K562 (cell line): ENCODE measurements at regions not wholly inside any gene's neighbourhood (a gene's known extent, or its start where the extent isn't known, plus 50 kb on each side); places are given as distances from the start of the nearest gene placed in this dataset.

Source experiments
- ATAC-seq: fragments of 200-7000 bp; cut with Tn5 transposase; 3 replicates; pipeline ENCODE4 v1.9.1; 2020; ENCODE audit warnings: moderate library complexity
- BruUV-seq: library from RNA; stranded (reverse); fragments of 400-500 nt; replicated peaks from 2 replicates; lab custom pipeline; 2021; lab: Mats Ljungman, UMichigan
- CTCF ChIA-PET: fragments of 300-600 bp; formaldehyde crosslinking; extraction: SDS; loops from one replicate; lab custom pipeline; 2021; ENCODE audit warnings: low intra/inter-chr PET ratio; lab: Yijun Ruan, JAX
- POLR2A ChIA-PET: fragments of 300-600, 350-650 bp; sonication (Branson Sonifier 250); formaldehyde crosslinking; extraction: SDS; loops from one replicate; lab custom pipeline; 2021; ENCODE audit warnings: antibody characterized with exemption, inconsistent platforms; lab: Yijun Ruan, JAX
- DNase-seq, 4 experiments: peaks; one replicate each; pipeline versions ENCODE4 v3.0.0 to v3.0.0-alpha.2; 2011 to 2018; ENCODE audit warnings: low spot score in 3 of 4, mixed read lengths in 3 of 4; ENCODE audit errors: extremely low read depth in 1 of 4
- FAIRE-seq: peaks from 2 replicates; lab custom pipeline; 2011; peaks lifted over from hg19 to GRCh38; lab: Jason Lieb, UNC
- H2AFZ ChIP-seq: 2 replicates; pipeline ENCODE4 v1.6.0; 2011; ENCODE audit warnings: low read depth, low read length, control low read depth, inconsistent platforms
- H3K27ac ChIP-seq: fragments of 200-600 bp; 3 replicates; pipeline ENCODE4 v1.8.0; 2011; ENCODE audit warnings: low read depth, mild to moderate bottlenecking, control low read depth, inconsistent platforms, low read length, moderate library complexity, mixed read lengths; ENCODE audit errors: extremely low read depth
- H3K27me3 ChIP-seq, 2 experiments: fragments of 300-600 bp in 1 of 2; 2 replicates in 1 of 2; 3 replicates in 1 of 2; pipeline versions ENCODE4 v1.6.0 to v1.8.0; 2011; ENCODE audit warnings: inconsistent platforms in 2 of 2, low read length in 2 of 2, mild to moderate bottlenecking in 1 of 2, mixed read lengths in 1 of 2, moderate library complexity in 1 of 2; ENCODE audit not compliant: control insufficient read depth in 2 of 2, insufficient read depth in 2 of 2
- H3K36me3 ChIP-seq: fragments of 300-600 bp; 3 replicates; pipeline ENCODE4 v1.8.0; 2011; ENCODE audit warnings: mild to moderate bottlenecking, low read length, inconsistent platforms; ENCODE audit not compliant: control insufficient read depth, insufficient read depth
- H3K4me1 ChIP-seq, 2 experiments: fragments of 200-600 bp in 1 of 2; replicated peaks in 1 of 2; 2 replicates in 1 of 2; 3 replicates in 1 of 2; pipeline versions ENCODE4 v1.5.1 to v1.8.0; 2011; ENCODE audit warnings: inconsistent platforms in 2 of 2, low read length in 2 of 2, mild to moderate bottlenecking in 1 of 2, mixed read lengths in 1 of 2, moderate library complexity in 1 of 2; ENCODE audit not compliant: control insufficient read depth in 2 of 2, insufficient read depth in 2 of 2
- H3K4me2 ChIP-seq: 2 replicates; pipeline ENCODE4 v1.6.1; 2011; ENCODE audit warnings: low read length, control low read depth, inconsistent platforms, mixed read lengths; ENCODE audit not compliant: insufficient read depth
- H3K4me3 ChIP-seq: fragments of 200-600 bp; sonication (generic), shearing (Covaris generic); 2 replicates; pipeline ENCODE4 v1.5.1; 2016; ENCODE audit warnings: control low read depth, inconsistent platforms
- H3K79me2 ChIP-seq: fragments of 200-600 bp; 3 replicates; pipeline ENCODE4 v1.8.0; 2011; ENCODE audit warnings: low read length, inconsistent platforms; ENCODE audit not compliant: control insufficient read depth, insufficient read depth
- H3K9ac ChIP-seq, 2 experiments: 2 replicates each; pipeline versions ENCODE4 v1.6.0 to v1.6.1; 2011; ENCODE audit warnings: low read depth in 2 of 2, low read length in 2 of 2, control low read depth in 1 of 2, inconsistent platforms in 1 of 2, mild to moderate bottlenecking in 1 of 2, mixed read lengths in 1 of 2; ENCODE audit not compliant: insufficient read depth in 1 of 2
- H3K9me1 ChIP-seq: one replicate; pipeline ENCODE4 v1.6.0; 2011; ENCODE audit warnings: inconsistent platforms, mild to moderate bottlenecking, low read length, moderate library complexity; ENCODE audit not compliant: control insufficient read depth, insufficient read depth
- H3K9me3 ChIP-seq: replicated peaks from 2 replicates; pipeline ENCODE4 v1.5.1; 2011; ENCODE audit warnings: low read depth, low read length, inconsistent platforms; ENCODE audit not compliant: control insufficient read depth, insufficient read depth
- H4K20me1 ChIP-seq: replicated peaks from 2 replicates; pipeline ENCODE4 v1.6.1; 2011; ENCODE audit warnings: low read length, inconsistent platforms, mixed read lengths; ENCODE audit not compliant: control insufficient read depth, insufficient read depth
- GTF2E2 ChIP-seq: fragments of 200-800 bp; sonication (Bioruptor generic); IDR thresholded peaks from 2 replicates; pipeline ENCODE4 v1.6.1; 2016; ENCODE audit warnings: missing genetic modification characterization, missing compliant biosample characterization
- PCBP2 ChIP-seq: fragments of 200-400 bp; formaldehyde crosslinking; IDR thresholded peaks from 2 replicates; pipeline ENCODE4 v1.6.1; 2018; ENCODE audit warnings: low read length, low read depth, mild to moderate bottlenecking, moderate library complexity; ENCODE audit not compliant: poor library complexity, severe bottlenecking
- PPARD ChIP-seq: fragments of 250-450 bp; sonication (Bioruptor Pico); IDR thresholded peaks from 2 replicates; pipeline ENCODE4 v1.8.0; 2022; ENCODE audit warnings: inconsistent platforms, mild to moderate bottlenecking, moderate library complexity
- SMARCB1 ChIP-seq: IDR thresholded peaks from 2 replicates; pipeline ENCODE4 v1.6.1; 2011; ENCODE audit warnings: improper control_type of control experiment, low read depth; ENCODE audit not compliant: insufficient read length
- ZNF586 ChIP-seq: fragments of 450-650 bp; formaldehyde crosslinking; conservative IDR thresholded peaks from 2 replicates; pipeline ENCODE4 v1.4.0; 2020; ENCODE audit warnings: mild to moderate bottlenecking, moderate library complexity
- ZNF77 ChIP-seq: fragments of 250-450 bp; sonication (Bioruptor Pico); IDR thresholded peaks from 2 replicates; pipeline ENCODE4 v1.5.0; 2020
- WGBS: fragments of 100-300 bp; shearing (Covaris generic); methylation state at CpG from one replicate; pipeline ENCODE4 v1.1.6; 2016; ENCODE audit warnings: low coverage, mixed read lengths; ENCODE audit not compliant: insufficient coverage; ENCODE audit errors: missing lambda C conversion rate; 5-methylcytosine and 5-hydroxymethylcytosine counted together
- in situ Hi-C: fragments of 300-500 bp; cut with MboI; formaldehyde crosslinking; loops from 4 replicates; pipeline ENCODE4 v1.15.0; 2018; ENCODE audit warnings: inconsistent platforms, mixed read lengths
- intact Hi-C: fragments of 100-400 bp; cut with micrococcal nuclease; formaldehyde crosslinking; loops from 2 replicates; pipeline ENCODE4 v1.14.2; 2022
- TF ChIP-seq, protein P1 (sequence below): sonication (generic); formaldehyde crosslinking; IDR thresholded peaks from 2 replicates; pipeline ENCODE4 v1.8.0; 2022; ENCODE audit warnings: mild to moderate bottlenecking, missing genetic modification reagents
- TF ChIP-seq, protein P2 (sequence below), 2 experiments: fragments of 450-650 bp; formaldehyde crosslinking in 1 of 2; IDR thresholded peaks; 2 replicates each; pipeline versions ENCODE4 v1.4.0 to v1.6.1; 2014 to 2020; ENCODE audit warnings: mild to moderate bottlenecking in 2 of 2, borderline replicate concordance in 1 of 2, low read depth in 1 of 2

DNA sequence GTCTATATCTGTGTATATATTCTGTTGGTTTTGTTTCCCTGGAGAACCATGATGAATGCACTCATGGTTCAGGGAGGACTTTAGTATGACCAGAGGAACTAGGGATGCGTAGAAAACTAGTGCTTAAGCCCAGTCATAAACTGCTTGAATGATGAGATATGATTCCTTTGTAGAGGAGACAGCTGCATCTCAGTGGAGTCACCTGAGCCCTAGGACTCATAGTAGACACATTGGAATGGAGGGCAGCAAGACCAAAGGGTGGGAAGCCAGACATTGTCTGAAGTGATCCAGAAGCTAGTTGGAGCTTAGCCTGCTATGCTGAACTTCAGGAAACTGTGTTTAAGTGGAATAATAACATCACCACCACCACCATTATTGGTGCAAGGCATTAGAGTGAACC is 89.5 kb upstream of the SPATA13 start:
- no peaks in the 10 kb centered on the region for H3K79me2 ChIP-seq
- DNase-seq: no peak
- no TSS peak for BruUV-seq
- no peaks in the 10 kb centered on the region for H3K4me1 ChIP-seq
- no peak overlapping the region for H3K9ac ChIP-seq
- FAIRE-seq: no peak
- no peaks in the 10 kb centered on the region for H3K9me3 ChIP-seq
- no peaks in the 10 kb centered on the region; a peak in 2 of 5 replicates for H3K27me3 ChIP-seq
- WGBS: 0% methylated on average over 1 of the region's 1 CpG
- no peaks in the 10 kb centered on the region for H3K9me1 ChIP-seq
- no peak overlapping the region for H3K27ac ChIP-seq
- POLR2A ChIA-PET: no interaction called here
- H3K36me3 ChIP-seq: no peaks in the 10 kb centered on the region
- in situ Hi-C loops (no loop called here), intact Hi-C loops (no loop called here)
- ATAC-seq: no peak
- no peak overlapping the region for H3K4me2 ChIP-seq
- no peak overlapping the region for H3K4me3 ChIP-seq
- no peaks in the 10 kb centered on the region for H4K20me1 ChIP-seq
- CTCF ChIA-PET: no interaction called here
- H2AFZ ChIP-seq: no peak overlapping the region
- TF ChIP-seq PPARD (CRISPR knock-in tag) (no peak), ZNF586 (CRISPR knock-in tag) (no peak), ZNF77 (CRISPR knock-in tag) (no peak), GTF2E2 (tag) (no peak), SMARCB1 (no peak), PCBP2 (no peak)
- TF ChIP-seq, protein P1, sequence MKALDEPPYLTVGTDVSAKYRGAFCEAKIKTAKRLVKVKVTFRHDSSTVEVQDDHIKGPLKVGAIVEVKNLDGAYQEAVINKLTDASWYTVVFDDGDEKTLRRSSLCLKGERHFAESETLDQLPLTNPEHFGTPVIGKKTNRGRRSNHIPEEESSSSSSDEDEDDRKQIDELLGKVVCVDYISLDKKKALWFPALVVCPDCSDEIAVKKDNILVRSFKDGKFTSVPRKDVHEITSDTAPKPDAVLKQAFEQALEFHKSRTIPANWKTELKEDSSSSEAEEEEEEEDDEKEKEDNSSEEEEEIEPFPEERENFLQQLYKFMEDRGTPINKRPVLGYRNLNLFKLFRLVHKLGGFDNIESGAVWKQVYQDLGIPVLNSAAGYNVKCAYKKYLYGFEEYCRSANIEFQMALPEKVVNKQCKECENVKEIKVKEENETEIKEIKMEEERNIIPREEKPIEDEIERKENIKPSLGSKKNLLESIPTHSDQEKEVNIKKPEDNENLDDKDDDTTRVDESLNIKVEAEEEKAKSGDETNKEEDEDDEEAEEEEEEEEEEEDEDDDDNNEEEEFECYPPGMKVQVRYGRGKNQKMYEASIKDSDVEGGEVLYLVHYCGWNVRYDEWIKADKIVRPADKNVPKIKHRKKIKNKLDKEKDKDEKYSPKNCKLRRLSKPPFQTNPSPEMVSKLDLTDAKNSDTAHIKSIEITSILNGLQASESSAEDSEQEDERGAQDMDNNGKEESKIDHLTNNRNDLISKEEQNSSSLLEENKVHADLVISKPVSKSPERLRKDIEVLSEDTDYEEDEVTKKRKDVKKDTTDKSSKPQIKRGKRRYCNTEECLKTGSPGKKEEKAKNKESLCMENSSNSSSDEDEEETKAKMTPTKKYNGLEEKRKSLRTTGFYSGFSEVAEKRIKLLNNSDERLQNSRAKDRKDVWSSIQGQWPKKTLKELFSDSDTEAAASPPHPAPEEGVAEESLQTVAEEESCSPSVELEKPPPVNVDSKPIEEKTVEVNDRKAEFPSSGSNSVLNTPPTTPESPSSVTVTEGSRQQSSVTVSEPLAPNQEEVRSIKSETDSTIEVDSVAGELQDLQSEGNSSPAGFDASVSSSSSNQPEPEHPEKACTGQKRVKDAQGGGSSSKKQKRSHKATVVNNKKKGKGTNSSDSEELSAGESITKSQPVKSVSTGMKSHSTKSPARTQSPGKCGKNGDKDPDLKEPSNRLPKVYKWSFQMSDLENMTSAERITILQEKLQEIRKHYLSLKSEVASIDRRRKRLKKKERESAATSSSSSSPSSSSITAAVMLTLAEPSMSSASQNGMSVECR (CRISPR knock-in tag): no peak
- TF ChIP-seq, protein P2, sequence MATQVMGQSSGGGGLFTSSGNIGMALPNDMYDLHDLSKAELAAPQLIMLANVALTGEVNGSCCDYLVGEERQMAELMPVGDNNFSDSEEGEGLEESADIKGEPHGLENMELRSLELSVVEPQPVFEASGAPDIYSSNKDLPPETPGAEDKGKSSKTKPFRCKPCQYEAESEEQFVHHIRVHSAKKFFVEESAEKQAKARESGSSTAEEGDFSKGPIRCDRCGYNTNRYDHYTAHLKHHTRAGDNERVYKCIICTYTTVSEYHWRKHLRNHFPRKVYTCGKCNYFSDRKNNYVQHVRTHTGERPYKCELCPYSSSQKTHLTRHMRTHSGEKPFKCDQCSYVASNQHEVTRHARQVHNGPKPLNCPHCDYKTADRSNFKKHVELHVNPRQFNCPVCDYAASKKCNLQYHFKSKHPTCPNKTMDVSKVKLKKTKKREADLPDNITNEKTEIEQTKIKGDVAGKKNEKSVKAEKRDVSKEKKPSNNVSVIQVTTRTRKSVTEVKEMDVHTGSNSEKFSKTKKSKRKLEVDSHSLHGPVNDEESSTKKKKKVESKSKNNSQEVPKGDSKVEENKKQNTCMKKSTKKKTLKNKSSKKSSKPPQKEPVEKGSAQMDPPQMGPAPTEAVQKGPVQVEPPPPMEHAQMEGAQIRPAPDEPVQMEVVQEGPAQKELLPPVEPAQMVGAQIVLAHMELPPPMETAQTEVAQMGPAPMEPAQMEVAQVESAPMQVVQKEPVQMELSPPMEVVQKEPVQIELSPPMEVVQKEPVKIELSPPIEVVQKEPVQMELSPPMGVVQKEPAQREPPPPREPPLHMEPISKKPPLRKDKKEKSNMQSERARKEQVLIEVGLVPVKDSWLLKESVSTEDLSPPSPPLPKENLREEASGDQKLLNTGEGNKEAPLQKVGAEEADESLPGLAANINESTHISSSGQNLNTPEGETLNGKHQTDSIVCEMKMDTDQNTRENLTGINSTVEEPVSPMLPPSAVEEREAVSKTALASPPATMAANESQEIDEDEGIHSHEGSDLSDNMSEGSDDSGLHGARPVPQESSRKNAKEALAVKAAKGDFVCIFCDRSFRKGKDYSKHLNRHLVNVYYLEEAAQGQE (IDR thresholded peaks at IDR 0.05; ENCODE audit: borderline replicate concordance): no peak
- TF ChIP-seq, protein P2 (CRISPR knock-in tag; IDR thresholded peaks at IDR 0.05; ENCODE audit: low read depth): no peak
